Adrenal gland (tissue), 5 donors: ENCODE measurements at regions not wholly inside any gene's neighbourhood (a gene's known extent, or its start where the extent isn't known, plus 50 kb on each side); places are given as distances from the start of the nearest gene placed in this dataset.

ENCODE experiments used
- POLR2A ChIP-seq, 2 donors: fragments of 450-650 bp; IDR thresholded peaks; one replicate each; pipeline ENCODE4 v1.6.1; 2017; ENCODE audit warnings: antibody characterized with exemption in 2 of 2, mild to moderate bottlenecking in 2 of 2, moderate library complexity in 1 of 2
- TF ChIP-seq, protein P1 (sequence below), 6 experiments: fragments of 450-650 bp in 4 of 6; fragments of 200-600 bp in 2 of 6; sonication (generic) in 1 of 6; IDR thresholded peaks; 1 replicate in 5 of 6; 2 replicates in 1 of 6; pipeline versions ENCODE4 v1.5.1 to v1.8.0; 2016 to 2021; ENCODE audit warnings: antibody characterized with exemption in 6 of 6, mild to moderate bottlenecking in 2 of 6, moderate library complexity in 1 of 6
- donor health status: DM: no; HTN: no; CAD: no.

DNA sequence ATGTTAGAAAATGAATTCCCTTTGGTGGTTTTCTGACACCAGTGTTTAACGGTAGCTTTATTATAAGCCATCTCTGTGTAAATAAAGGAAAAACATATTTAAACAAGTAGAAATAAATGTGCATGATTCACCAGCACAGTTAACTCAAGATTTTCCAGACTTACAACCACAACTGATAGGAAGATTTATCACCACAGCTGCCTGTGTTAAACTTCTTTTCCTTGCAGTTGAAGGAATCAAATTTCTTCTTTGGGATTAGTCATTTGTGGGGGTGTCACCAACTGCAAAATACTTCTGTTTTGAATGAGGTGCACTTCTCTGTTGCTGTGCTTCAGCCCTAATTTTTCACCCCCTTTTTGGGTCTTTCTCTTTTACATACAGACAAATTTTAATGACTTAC lies 128.1 kb upstream of the STK26 start:
- TF ChIP-seq, protein P1, sequence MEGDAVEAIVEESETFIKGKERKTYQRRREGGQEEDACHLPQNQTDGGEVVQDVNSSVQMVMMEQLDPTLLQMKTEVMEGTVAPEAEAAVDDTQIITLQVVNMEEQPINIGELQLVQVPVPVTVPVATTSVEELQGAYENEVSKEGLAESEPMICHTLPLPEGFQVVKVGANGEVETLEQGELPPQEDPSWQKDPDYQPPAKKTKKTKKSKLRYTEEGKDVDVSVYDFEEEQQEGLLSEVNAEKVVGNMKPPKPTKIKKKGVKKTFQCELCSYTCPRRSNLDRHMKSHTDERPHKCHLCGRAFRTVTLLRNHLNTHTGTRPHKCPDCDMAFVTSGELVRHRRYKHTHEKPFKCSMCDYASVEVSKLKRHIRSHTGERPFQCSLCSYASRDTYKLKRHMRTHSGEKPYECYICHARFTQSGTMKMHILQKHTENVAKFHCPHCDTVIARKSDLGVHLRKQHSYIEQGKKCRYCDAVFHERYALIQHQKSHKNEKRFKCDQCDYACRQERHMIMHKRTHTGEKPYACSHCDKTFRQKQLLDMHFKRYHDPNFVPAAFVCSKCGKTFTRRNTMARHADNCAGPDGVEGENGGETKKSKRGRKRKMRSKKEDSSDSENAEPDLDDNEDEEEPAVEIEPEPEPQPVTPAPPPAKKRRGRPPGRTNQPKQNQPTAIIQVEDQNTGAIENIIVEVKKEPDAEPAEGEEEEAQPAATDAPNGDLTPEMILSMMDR (IDR thresholded peaks at IDR 0.05): no peak
- no peak for TF ChIP-seq POLR2A (IDR thresholded peaks at IDR 0.05)
